KG1 (cell line): ENCODE measurements at regions not wholly inside any gene's neighbourhood (a gene's known extent, or its start where the extent isn't known, plus 50 kb on each side); places are given as distances from the start of the nearest gene placed in this dataset.

Experiments used
- DNase-seq: peaks from one replicate; lab custom pipeline; 2025; lab: John Stamatoyannopoulos, UW

DNA sequence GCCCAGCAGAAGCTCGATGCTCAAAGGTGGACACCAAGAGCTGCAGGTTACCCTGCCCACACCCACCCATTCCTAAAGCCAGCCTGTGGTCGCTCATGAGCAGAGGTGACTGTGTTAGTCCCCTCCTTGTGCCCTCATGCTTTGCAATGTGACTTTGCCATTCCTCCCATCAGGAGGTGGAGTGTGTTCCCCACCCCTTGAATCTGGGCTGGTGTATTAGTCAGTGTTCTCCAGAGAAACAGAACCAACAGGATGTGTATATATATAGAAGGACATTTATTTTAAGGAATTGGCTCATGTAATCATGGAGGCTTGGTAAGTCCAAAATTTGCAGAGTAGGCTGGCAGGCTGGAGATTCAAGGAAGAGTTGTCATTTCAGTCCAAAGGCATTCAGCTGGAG lies 54.4 kb upstream of the RNF24 start:
- DNase-seq = no peak

DNA sequence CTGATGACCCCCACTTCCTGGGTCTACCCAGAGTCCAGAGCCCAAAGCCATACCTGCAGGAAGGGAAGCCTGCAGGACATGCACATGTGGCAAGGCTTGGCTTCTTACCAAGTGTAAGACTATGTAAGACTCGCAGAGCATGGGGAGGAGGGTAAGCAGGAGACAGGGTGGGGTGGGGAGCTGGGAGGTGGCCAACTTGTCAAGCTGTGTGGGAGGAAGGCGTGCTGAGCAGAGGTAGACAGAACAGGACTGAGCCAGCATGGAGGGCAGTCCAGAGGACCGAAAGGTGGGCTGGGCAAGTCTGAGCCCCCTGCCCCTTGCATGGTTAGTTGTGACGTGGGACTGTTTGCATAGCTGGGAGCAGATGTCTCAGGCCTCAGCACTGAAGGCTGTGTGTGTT lies 53.4 kb upstream of the RNF24 start:
- DNase-seq = no peak

DNA sequence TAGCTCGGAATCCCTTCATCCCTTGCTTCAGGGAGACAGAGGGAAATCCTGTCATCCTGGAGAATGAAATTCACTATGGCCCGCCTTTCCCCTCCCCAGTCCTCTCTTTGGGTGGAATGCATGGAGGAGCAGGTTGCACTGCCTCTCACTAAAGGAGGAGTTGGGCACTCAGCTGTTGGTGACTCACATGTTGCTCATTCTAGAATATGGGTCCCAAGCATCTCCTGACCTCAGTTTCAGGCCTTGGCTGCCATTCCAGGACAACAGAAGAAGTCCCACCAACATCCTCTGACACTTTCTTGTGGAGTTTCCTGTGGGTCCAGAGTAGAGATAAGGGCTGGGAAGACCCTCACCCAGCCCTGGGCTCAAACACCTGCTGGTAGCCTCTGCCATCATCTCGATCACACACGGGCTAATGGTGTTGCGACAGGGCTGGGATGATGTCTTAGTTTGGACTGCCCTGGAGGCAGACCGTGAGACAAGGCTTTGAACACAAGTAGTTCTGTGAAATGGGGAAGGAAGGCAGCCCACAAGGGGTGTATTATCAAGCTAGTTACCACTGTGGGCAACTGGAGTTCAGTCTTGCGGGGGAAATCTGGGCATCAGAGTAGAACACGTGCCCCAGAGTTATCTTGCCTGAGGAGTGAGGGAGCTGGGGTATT lies 52.4 kb upstream of the RNF24 start:
- DNase-seq = no peak

DNA sequence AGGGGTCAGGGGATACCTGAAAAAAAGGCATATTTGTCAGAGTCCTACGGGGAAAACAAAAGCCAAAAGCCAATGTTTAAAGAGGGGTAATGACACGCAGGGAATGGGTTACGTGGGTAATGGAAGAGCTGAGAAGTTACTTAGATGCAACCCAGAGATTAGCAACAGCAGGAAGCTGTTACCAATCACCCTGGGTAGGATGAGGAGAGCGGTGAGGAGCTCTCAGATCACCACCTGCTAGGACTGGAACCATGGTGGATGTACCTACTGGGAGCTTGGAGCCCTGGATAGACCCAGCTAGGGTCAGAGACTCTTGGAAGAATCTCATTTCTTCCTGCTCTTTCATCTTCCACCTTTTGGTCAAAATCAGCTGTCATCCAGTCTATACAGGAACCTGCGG lies 51.2 kb upstream of the RNF24 start:
- no peak for DNase-seq

DNA sequence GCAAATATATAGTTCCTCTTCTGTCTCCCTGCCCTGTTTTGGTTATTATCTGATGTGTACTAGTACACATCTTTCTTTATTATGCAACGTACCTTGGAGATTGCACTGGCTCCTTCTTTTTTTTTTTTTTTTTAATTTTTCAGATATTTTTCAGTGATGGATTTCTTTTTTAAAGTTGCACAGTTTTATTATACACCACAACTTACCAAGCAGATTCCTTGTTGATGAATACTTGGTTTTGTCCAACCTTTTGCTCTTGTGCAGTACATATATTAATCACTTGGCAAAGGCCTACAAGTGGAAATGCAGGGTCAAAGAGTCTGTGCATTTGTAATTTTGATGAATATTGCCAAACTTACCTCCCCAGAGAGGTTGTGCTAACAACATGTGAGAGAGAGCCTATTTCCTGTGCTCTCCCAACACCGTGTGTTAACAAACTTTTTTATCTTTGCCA lies 50.1 kb upstream of the RNF24 start:
- DNase-seq = no peak
